Activated CD8-positive, alpha-beta memory T cell treated with anti-CD3 and anti-CD28 coated beads, Interleukin-2, amount 50 U/mL, for 1 hour (primary cell): ENCODE measurements at regions not wholly inside any gene's neighbourhood (a gene's known extent, or its start where the extent isn't known, plus 50 kb on each side); places are given as distances from the start of the nearest gene placed in this dataset.
"Not testable (repeated sequence)": the region's sequence is repeated elsewhere in the genome, so short reads cannot be mapped to it uniquely, and the experiment has no call there.

ENCODE experiments used
- DNase-seq: peaks from one replicate; pipeline ENCODE4 v3.0.0-alpha.2; 2020; ENCODE audit errors: extremely low read depth

DNA sequence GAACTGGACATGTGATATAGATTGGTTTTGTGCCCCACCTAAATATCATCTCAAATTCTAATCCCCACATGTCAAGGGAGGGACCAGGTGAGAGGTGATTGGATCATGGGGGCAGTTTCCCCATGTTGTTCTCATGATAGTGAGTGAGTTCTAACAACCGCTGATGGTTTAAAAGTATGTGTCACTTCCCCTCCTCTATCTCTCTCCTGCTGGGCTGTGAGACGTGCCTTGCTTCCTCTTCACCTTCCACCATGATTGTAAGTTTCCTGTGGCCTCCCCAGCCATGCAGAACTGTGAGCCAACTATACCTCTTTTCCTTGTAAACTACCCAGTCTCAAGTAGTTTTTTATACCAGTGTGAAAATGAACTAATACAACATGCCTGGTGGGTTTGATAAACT is 1122.5 kb downstream of the TMEM121 start:
- not testable (repeated sequence) for DNase-seq

DNA sequence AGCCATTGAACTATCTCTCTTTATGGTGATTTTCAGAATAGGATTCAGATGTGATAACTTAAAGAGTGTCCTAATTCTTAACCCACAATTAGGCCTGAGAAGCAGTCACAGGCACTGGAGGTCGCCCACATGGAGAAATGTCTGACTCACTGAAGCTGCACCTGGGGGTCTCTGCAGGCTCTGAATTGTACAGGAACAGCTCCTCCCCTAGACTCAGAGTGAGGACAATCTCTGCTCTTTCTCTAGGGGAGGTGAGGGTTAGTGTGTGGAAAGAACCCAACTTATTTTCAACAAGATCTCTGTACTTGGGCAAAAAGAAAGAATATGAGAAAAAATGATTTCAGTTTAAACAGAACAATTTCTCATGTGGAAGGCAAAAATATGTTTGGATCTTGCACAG is 1124.6 kb downstream of the TMEM121 start:
- no peak for DNase-seq

DNA sequence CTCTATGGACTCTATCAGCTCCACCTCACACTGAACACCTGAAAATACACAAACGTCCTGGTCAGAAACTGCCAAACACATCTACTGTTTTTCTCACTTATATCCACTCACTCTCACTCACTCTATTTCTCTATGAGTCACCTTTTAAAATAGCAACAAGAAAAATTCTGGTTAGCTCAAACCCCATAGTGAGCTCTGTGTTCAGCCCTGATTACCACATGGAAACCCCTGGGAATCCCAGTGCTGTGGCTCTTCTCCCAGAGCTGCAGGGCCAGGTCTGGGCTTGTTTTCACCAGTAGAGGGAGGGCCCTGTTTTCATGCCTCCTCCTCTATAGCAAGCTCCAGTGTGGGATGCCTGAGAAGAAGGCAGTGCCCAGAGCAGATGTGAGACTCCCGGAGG is 1126.1 kb downstream of the TMEM121 start:
- no peak for DNase-seq

DNA sequence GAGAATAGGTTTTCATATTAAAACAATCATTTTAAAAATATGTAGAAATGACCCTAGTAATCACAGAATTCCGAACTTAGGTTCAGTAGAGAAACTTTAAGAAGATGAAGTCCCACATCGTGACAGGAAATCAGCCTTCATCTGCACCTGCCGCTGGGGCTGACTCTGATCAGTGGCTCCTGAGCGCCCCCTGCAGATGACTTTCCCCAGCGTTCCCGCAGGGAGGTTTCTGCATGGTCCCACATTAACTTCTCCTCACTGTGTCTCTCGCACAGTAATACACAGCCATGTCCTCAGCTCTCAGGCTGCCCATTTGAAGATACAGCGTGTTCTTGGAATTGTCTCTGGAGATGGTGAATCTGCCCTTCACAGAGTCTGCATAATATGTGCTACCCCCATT is 1131.1 kb downstream of the TMEM121 start:
- no peak for DNase-seq

DNA sequence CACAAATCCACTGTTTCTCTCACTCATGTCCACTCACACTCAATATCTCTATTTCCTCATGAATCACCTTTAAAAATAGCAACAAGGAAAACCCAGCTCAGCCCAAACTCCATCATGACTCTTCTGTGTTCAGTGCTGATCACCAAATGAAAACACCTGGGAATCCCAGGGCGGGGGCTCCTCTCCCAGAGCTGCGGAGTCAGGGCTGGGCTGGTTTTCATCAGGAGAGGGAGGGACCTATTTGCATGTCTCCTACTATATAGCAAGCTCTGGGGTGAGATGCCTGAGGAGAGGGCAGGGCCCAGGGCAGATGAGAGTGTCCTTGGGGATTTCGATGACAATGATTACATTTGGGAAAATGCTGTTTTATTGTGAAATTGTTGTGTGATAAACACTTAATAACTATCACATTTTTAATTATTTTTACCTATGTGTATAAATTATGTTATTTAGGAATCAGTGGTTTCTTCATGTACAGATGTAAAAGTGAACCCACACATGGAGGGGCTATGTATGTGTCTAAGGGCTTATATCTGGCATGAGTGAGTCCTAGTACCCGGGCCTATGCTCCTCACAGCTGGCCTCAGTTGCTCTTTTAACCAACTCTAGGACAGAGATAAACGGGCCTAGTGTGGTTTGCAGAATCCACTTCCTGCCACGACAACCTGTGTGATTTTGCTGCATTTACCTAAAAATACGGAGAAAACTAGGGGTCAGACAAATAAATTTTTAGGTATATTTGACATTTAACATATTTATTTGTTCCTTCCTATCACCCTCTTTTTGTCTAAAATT is 1131.9 kb downstream of the TMEM121 start:
- DNase-seq = not testable (repeated sequence)

DNA sequence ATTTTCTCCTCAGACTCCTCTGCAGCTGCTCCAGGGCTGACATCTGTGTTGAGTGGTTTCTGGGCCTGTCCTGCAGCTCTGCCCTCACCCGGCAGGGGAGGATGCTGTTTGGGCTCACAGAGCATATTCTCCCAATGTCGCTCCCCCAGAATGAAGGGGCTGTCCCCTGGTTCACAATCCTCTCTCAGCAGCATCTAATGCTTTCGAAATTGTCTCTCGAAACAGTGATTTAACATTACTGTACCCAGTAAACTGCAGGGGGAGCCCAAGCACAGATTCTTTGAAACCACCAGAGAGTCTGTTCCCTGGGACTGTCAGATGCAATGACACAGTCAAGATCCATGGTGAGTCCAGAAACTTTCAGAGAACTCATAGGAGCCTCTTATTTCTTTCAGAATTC is 1135.2 kb downstream of the TMEM121 start:
- DNase-seq = not testable (repeated sequence)

DNA sequence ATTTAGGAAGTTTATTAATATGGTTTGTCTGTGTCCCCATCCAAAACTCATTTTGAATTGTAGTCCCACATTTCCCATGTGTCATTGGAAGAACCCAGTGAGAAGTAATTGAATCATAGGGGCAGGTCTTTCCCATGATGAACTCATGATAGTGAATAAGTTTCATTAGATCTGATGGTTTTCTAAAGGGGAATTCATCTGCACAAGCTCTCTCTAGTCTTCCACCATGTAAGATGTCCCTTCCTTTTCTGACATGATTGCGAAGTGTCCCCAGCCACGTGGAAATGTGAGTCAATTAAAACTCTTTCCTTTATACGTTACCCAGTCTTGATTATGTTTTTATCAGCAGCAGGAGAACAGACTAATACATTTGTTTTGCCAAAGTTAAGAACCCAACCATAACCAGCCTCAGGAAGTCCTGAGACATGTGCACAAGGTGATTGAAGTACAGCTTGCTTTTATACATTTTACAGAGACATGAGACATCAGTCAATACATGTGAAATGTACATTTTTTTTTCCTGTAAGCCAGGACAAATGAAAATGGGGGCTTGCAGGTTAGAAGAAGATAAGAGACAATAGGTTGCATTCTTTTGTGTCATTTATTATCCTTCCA is 1136.7 kb downstream of the TMEM121 start:
- no peak for DNase-seq

DNA sequence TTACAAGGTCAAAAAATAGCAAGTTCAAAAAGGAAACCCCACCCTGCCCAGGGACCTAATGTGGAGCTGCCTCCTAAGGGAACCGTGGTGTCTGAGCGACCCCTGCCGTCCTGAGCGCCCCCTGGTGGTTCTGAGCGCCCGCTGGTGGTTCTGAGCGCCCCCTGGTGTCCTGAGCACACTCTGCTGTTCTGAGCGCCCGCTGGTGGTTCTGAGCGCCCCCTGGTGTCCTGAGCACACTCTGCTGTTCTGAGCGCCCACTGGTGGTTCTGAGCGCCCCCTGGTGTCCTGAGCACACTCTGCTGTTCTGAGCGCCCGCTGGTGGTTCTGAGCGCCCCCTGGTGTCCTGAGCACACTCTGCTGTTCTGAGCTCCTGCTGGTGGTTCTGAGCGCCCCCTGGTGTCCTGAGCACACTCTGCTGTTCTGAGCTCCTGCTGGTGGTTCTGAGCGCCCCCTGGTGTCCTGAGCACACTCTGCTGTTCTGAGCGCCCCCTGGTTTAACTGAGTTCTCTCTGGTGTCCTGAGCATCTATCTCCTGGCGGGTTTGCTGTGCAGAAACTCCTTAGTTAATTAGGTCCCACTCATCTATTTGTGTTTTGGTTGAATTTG is 1137.5 kb downstream of the TMEM121 start:
- not testable (repeated sequence) for DNase-seq

DNA sequence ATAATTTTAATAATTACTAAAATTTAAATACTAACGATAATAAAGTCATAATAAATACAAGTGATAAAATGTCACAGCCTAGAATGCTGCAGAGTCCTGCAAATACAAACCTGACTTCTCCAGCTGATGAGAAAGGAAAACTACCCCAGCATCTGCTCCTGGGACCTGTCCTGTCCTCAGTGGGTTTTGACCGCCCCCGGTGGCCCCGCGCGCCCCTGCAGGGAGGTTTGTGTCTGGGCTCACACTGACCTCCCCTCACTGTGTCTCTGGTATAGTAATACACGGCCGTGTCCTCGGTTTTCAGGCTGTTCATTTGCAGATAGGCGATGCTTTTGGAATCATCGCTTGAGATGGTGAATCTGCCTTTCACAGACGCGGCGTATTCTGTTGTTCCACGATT is 1139.4 kb downstream of the TMEM121 start:
- DNase-seq = no peak

DNA sequence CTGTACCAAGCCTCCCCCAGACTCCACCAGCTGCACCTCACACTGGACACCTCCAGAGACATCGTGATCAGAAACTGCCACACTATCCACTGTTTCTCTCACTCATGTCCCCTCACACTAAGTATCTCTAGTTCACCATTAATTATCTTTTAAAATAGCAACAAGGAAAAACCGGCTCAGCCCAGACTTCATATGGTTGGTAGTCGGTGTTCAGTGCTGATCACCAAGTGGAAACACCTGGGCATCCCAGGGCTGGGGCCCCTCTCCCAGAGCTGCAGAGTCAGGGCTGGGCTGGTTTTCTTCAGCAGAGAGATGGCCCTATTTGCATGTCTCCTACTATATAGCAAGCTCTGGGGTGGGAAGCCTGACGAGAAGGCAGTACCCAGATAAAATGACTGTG is 1140.0 kb downstream of the TMEM121 start:
- no peak for DNase-seq

DNA sequence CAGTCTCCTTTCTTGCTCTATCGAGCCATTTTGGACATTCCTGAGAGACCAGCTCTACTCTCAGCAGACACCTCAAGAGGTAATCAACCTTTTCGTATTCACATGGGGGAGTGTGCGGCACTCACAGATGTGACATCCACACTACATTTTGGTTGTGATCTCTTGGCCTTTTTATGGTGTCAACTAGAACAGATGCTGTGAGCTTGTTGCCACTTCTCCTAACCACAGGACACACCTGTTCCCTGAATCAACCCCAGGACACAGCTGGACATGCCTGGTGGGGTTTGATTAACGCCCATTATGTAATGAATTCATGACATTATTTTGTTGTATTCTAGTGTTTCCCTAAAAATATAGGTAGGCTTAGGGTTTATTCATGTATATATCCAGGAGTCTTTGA is 1143.6 kb downstream of the TMEM121 start:
- DNase-seq = no peak

DNA sequence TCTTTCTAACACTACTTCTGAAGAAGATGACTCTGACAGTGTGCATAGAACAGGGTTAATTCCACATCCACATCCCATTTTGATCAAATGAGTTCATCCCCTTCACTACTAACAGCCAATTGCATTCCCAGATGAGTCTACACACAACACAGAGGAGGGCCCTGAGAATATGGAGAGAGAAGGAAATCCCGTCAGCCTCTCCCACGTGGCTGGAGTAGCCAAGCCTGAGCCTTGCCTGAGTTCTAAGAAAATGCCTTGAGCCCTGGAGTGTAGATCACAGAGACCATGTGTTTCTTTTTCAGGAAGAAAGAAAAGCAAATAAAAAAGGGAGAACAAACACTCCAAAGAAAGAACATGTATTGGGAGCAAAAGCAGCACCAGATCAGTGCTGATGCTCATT is 1147.7 kb downstream of the TMEM121 start:
- DNase-seq = not testable (repeated sequence)

DNA sequence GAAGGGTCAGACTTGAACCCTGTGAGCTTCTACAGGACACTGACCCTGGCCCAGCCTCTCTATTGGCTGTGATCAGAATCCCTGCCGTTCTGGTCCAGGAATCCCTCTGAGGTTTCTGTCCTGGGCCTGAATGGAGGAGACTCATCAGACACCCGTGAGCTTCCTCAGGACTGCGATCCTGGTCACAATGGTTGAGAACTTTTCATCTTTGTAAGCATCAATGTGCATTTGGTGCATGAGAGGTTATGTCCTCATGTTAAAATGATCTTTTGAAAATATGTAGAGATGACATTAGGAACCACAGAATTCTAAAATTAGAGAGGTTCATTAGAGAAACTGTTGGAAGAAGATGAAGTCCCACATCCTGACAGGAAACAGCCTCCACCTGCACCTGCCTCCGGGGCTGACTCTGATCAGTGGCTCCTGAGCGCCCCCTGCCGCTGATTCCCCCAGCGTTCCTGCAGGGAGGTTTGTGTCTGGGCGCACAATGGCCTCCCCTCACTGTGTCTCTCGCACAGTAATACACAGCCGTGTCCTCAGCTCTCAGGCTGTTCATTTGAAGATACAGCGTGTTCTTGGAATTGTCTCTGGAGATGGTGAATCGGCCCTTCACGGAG is 1148.2 kb downstream of the TMEM121 start:
- peak; percentile 21 for DNase-seq

DNA sequence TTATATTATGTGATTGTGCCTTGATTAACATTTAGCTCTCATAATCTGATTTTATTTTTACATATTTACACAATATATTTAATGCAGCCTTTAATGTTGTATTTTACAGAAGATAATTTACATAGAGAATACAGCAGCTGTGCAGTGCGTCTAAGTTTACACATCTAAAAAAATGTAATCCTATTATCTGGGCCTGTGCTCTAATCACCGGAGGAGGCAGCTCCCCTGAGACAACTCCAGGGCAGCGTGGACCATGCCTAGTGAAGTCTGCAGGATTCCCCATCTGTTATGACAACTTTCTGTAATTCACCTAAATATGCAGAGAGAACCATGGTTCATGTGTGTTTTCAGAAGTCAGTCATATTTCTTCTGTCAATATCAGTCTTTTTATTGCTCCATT is 1149.3 kb downstream of the TMEM121 start:
- DNase-seq = not testable (repeated sequence)

DNA sequence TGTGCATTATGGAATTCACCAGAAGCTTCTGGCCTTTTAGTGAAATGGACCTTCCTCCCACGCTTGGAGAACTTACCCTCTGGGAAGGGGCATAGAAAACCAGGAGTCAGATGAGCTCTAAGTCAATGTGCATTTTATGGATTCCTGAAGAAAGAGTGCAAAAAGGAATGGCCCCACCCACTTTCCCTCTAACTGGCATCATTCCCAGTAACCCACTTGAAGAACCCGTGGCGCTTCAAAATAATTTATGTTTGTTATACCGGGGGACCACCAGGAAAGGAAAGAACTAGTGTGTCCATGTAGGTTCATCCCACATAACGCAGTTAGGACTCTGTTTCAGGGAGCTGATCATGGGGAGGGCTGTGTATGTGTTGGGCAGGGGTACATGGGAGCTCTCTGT is 1153.4 kb downstream of the TMEM121 start:
- DNase-seq = no peak

DNA sequence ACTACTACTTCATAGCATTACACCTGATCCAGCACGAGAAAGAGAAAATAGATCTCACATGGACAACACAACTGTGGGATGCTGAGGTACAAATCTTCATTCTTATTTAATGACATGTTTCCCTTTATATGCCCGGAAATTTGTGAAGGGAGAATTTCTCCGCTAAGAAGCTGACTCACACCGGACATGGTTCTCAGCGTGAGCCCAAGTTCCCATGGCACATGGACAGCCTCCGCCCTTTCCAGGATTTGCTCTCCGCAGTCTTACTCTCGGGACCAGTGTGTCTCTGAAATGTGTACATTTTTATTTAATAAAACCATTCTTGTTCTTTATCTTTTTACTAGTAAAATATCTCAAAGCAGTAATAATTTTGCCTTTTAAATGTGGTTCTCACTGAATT is 1154.8 kb downstream of the TMEM121 start:
- no peak for DNase-seq

DNA sequence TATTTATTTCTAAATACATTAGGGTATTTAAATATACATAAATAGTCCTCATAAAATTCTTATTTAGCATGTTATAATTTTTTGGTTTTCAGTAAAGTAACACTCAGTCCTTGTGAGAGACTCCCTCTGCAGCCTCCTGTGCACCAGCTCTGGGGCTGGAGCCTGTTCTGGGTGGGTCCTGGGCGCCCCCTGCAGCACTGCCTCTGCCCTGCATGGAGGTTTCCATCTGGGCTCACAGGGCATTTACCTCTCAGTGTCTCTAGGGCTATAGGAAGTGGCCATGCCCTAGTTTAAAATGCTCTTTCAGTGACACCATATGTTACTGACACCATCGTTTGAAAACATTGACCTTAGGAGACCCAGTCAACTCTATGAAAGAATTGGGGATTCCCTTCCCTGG is 1155.2 kb downstream of the TMEM121 start:
- no peak for DNase-seq

DNA sequence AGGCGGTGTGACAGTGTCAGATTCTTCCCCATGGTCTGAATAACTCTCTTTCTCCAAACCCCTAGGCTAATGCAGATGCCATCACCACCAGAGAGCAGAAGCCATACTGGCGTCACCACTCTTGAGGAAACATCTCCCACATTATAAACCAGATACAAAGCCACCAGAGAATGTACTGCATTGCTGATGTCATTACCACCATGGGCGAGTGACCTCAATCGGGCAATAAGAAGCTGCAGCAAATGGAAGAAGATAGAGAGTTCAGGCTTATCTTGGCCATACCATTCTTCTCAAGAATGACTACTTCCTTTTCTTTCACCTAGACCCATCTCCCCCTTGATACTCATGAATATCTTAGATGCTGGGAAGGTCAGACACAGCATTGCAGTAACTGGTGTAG is 1157.2 kb downstream of the TMEM121 start:
- DNase-seq = no peak

DNA sequence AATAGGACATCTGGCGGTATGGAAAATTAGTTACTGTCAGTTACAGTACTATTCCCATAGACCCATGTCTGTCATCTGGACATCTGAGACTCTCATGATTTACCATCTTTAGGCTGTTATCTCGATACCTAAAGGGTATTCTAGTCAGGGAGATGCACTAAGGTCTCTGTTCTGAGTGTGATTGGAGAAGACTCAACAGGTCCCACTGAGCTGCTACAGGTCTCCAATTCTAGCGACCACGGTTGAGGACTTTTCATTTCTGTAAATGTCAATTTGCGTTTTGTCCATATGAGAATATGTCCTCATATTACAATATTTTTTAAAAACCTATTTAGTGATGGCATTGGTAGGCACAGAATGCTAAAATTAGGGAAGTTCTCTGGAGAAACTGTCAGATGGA is 1160.2 kb downstream of the TMEM121 start:
- DNase-seq = no peak

DNA sequence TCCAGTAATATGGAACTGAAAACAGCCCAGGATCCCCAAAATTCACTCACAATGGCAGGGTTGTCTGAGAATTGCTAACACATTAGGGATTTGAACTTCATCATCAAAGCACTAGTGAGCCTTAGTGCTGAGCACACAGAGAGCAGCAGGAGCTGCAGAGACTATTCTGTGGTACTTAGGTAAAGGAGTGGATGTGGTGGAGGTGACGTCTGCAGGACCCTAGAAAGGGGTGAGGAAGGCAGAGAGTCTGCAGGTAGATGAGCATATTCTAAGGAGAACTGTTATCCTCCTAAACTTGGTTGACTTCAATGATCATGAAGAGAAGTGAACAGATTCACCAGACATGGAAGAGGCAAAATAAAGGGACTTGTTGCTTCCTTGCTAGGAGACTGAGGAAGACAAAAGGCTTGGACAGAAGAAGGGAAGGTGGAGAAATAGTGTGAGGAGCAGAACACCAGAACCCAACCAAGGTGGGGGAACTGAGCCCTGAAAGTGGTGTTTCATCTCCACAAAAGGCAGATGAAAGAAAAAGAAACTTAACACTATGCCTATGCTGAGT is 1164.0 kb downstream of the TMEM121 start:
- no peak for DNase-seq

DNA sequence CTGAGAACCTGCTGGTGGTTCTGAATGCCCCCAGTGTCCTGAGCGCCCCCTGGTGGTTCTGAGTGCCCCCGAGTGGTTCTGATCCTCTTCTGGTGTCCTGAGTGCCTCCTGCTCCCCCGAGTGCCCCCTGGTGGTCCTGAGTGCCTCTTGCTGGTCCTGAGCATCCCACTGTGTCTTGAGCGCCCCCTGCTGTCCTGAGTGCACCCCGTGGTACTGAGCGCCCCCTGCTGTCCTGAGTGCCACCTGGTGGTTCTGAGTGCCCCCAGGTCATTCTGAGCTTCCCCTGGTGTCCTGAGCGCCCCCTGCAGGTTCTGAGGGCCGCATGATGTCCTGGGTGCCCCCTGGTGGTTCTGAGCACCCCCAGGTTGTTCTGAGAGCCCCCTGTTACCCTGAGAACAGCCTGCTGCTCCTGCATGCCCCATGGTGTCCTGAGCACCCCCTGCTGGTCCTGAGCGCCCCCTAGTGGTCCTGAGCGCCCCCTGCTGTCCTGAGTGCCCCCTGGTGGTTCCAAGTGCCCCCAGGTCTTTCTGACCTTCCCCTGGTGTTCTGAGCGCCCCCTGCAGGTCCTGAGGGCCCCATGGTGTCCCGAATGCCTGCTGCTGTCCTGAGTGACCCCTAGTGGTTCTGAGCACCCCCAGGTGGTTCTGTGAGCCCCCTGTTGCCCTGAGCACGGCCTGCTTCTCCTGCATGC is 1165.4 kb downstream of the TMEM121 start:
- peak; percentile 33 for DNase-seq
